GM19324 (cell line): ENCODE measurements at regions not wholly inside any gene's neighbourhood (a gene's known extent, or its start where the extent isn't known, plus 50 kb on each side); places are given as distances from the start of the nearest gene placed in this dataset.

Source experiments
- ATAC-seq: cut with Tn5 transposase; IDR thresholded peaks from one replicate; pipeline ENCODE4 v1.9.1; 2021; ENCODE audit warnings: mild to moderate bottlenecking, moderate library complexity; ENCODE audit not compliant: unreplicated experiment, low FRiP score

DNA sequence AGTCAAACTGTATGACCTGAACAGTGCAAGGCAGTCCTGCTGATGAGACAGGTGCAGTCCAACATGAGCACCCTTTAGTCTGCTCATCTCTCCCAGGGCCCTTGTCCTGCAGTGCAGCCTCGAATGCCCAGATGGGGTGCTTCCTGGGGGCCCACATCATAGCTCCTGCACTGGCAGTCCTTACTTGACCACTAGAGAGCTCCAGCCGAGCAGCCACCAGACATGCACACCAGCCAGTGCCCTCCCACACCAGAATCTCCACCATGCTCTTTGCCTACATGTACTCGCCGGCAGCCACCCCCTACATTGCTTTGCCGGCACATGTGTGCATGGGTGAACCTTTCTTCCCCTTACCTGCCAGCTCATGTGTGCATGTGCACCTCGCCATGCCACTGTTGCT is 188.8 kb upstream of the GULP1 start:
- ATAC-seq, result no peak

DNA sequence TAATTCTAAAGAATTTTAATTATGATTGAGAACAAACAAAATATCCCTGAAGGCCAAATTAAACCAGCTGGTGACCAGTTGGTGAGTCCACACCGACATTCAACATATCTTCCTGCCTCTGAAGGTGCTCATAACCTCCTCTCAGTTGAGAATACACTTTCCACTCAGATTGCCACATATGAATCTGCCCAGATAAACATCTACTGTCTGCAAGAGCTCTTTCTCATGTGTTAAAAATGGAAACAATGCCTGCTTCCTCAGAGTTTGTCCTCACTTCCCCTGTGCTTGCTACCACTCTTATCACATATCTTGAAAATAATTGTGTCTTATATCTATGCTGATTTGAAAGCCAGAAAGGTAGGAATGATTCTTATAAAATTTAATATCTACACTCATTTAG is 177.7 kb upstream of the GULP1 start:
- ATAC-seq, result no peak

DNA sequence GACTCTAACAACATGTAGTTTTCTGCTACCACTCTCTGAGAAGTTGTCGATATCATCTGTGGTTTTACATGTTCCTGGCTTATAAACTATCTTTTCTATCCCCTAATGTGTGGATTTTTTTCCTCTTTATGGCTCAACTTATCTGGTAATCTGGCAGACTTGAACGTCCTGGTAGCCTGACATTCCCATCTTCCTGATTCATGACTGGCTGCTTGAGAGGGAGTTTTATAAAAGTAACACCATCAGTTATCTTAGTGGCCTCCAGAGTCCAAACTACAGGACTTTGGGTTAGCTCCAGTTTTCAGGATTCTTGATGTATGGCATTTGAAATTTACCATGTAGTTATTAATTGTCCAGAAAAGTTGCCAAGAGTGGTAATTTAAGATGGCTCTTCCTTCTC is 174.0 kb upstream of the GULP1 start:
- ATAC-seq, result no peak

DNA sequence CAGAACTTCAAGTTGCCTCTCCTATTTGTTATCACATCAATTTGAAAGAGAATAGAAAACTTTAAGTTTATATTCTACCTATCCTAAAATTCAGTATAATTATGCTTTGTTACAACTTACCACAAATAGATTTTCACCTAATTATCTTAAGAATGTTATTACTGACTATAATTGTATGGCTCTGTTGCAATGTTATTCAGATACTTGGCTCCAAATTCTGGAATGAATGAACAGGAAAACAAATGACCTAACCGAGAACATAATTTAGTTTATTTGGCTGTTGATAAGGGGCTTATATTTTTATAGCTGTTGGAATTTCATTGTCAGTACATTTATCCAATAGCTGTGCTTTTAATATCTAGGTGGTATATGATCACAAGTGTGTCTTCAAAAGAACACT is 173.2 kb upstream of the GULP1 start:
- no peak for ATAC-seq

DNA sequence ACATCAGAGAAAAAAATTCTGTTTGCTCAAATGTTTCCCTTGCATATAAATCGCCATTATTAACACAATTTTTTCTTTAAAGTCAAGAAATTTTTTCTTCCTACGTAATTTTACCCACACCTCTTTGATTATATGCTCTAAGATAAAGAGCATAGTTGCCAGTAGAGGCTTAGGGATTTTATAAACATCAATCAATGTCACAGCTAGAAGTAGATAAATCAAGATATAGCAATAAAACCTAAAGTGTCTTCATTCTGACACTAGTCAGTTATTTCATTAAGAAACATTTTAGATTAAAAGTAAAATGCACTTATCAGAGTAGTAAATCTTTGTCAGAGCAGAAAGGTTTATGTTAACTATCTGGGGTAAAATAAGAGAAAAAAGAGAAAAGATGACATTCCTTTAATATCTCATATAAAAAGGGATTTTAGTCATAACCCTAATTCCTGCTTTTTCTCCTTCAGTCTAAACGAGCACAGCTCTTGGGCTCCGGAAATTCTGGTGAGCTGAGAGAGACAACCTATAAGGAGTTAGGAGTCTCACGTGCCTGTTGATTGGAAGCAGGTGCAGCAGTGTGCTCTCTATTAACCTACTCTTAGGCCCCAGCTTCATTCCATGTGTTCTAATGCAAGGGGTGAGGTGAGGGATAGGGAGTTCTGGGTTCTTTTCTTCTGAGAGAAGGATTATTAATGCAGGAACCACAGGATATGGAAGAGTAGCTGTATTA is 172.4 kb upstream of the GULP1 start:
- ATAC-seq, result no peak

DNA sequence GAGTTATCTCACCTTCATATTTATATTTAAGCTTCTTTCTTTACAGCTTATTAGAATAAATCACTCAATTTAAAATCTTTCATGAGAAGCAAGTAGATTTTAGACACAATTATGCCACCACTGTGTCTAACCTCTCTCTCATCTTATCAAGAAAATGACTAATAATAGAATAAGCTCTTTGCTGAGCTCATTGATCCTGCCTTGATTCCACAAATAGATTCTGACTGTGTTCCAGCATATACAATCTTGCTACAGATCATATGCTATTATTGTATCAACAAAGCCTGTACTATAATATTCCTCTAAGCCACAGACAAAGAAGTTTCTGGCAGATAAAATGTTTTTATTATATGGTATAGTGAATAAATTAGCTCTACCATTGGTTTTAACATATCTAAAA is 168.7 kb upstream of the GULP1 start:
- no peak for ATAC-seq

DNA sequence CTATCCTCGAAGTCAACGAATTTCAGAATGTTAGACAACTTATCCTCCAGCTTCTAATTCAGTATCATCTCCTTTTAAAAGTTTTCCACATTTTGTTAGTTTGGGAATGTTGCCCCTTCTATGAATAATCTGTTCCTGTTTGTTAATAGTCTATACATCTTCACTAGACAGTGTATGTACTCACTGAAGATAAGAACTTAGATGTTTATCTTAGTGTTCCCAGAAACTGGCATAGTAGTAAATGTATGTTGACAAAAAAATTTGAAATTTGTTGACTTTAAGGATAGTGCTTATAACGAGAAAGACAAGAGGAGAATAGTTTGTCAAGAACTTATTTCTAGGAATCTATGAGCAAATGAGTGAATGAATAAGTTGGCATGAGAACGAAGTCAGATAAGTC is 162.0 kb upstream of the GULP1 start:
- ATAC-seq, result no peak

DNA sequence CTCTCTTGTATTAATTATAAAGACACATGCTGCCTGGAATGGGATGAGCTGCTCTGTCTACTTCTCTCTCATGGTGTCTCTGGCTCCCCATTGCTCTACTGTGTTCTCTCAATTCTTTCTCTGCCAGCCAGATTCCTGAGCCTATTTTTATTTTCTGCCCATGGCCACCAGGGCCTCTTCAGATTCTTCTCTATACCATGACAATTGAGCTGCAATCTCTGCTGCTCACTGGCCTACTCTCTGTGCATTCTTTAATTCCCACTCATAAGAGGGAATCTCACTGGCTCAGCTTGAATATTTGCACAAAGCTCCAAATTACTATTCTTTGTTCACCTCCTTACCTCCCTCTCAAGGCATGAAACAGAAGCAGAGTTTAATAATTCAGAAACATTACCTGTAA is 161.4 kb upstream of the GULP1 start:
- no peak for ATAC-seq

DNA sequence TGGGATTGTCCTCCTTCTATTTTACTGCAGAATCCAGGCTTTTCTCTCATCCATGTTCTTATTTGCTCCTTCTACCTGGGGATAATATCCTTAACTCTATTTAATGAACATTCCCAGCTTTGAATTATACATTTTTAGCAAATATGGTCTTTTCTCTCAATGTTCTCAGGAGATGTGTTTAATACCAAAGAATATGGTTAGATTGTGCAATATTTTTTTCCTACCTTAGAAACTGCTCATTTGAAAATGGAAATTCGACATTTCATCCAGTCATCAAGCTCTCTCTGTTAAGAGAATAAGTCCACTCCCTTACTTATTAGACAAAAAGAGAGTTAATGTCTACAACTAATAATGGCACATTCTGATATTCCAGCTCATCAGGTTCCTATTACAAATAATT is 160.4 kb upstream of the GULP1 start:
- ATAC-seq, result no peak

DNA sequence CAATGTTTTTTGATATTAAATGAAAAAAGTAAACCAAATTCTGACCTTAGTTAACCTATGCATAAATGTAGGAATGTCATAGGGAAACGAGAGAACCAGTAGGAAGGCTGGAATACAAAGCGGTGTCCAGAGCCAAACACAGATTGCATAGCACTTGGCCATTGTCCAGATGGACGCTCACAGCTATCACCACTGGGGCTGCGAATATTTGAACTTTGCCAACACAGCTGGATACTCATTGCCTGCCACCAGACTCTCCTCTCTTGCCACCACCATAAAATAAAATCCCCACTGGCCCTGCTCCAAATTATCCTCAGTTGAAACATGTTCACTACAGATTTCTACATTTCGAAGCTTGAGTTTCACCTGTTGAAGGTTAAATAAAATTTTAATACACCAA is 159.3 kb upstream of the GULP1 start:
- no peak for ATAC-seq

DNA sequence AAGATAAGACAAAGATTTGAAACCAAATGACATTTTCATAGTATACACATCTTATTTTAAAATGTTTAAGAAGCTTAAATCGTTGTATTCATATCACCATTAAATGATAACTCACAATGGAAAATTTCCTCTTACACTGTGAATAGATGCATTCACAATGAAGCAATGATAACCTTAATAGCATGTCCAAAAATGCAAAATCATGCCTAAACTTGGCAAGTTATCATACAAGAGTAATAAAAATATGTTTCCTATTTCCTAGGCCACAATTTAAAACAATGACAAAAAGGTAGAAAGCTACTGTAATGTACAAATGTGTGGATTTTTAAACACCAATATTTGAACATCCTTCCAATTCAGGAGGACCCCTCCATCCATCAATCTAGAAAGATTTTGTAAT is 157.4 kb upstream of the GULP1 start:
- no peak for ATAC-seq

DNA sequence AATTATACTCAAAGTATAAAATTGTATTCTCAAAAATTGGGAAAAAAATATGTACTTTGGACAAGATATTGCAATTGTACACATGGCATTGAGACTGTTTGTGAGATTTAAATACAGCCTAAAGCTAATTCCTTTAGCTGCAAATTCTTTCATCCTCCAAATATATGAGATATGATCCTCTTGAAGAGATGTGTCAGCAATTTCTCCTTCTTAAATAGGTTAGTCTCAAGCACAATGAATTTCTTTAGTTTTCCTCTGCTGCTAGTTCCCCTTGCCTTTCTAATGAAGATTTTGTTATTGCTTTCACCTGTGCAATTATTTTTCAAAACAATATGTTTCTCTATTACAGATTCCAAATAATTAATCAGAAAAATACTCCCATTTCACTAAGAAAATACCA is 153.4 kb upstream of the GULP1 start:
- ATAC-seq, result no peak

DNA sequence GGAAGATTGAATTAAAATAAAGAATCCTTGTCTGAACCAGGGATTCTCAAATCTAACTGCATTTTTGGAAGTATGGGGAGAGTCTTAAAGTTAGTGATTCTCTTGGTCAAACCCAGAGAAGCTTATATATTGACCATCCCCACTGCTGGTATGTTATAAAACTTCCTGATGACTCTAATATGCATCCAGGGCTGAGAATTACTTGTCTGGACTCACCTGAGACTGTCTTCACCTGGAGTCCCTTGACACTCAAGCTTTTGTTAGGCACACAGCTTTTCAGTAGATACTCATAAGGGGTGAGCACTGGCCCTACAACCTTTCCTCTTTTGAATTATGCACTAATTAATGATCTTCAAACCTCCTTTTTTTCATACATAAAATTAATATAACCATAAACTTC is 149.6 kb upstream of the GULP1 start:
- ATAC-seq, result no peak

DNA sequence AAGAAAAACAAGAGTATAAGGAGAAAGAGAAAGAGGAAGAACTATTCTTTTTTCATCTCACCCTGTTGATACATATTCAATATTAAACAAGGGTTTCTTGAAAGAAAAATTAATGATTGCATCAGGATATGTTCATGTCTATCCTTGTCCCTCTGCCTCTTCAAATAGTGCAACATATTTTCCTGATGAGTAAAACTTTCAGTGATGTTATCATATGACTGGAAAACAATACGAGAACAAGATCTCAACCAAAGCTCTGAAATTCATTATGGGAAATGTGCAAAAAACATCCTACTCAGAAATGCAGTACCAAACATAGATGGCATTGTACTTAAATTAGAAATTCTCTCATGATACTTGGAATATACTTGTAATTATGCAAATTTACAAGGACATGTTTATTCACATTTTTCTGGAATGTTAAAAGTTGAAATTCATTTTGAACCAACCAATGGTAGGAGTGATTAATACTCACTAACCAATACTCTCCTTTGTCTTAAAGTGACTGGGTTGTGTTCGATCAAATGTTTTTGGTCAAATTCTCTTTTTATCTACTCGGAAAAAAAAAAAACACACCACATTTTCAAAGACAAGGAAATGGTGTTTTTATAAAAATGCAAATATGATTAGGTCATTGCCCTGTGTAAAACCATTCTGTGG is 148.9 kb upstream of the GULP1 start:
- ATAC-seq, result no peak

DNA sequence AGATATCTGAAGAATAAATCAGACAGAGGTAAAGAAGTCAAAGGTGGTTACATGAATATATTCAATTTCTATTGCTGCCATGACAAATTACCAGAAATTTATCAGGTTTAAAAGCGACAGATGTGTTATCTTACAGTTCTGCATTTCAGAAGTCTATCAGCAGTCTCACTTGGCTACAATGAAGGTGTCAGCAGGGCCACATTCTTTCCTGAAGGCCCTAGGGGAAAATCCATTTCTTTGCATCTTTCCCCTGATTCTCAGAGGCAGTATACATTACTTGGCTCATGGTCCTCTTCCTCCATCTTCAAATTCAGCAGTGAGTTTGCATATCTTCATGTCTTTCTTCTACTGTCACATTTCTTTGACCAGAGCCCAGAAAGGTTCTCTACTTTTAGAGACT is 145.8 kb upstream of the GULP1 start:
- no peak for ATAC-seq

DNA sequence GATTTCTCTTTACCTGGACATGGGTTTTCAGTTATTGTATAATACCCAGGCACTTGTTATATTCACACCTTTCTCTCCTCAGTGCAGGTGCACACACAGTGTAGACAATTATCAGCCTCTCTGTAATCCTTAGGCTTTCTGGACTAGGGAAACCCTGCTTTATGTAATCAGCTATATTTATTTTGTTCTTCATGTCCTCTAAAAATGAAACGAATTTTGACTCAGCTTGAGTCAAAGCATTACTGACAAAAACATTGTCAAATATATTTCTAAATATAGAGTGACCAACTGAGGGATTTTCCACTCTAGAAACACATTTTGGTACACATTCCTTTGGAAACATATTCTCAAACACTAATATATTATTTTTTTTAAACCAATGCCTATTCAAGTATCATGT is 144.8 kb upstream of the GULP1 start:
- no peak for ATAC-seq

DNA sequence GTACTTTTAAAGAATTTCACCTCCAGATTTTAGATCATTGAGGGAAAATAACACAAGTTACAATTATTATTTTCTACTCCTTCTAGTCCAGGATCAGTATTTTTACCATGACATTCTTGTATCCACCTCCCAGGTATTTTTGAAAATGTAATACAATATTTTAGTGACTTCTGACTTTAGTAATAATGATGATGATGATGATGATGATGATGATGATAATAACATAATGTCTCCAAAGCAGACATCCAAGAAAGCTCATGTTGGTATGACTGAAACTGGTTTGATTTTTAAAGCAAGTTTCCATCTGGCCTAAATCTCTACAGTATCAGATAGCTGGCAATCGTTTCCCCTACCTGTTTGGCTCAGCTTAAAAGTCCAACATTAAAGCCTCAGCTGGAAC is 140.0 kb upstream of the GULP1 start:
- ATAC-seq, result no peak

DNA sequence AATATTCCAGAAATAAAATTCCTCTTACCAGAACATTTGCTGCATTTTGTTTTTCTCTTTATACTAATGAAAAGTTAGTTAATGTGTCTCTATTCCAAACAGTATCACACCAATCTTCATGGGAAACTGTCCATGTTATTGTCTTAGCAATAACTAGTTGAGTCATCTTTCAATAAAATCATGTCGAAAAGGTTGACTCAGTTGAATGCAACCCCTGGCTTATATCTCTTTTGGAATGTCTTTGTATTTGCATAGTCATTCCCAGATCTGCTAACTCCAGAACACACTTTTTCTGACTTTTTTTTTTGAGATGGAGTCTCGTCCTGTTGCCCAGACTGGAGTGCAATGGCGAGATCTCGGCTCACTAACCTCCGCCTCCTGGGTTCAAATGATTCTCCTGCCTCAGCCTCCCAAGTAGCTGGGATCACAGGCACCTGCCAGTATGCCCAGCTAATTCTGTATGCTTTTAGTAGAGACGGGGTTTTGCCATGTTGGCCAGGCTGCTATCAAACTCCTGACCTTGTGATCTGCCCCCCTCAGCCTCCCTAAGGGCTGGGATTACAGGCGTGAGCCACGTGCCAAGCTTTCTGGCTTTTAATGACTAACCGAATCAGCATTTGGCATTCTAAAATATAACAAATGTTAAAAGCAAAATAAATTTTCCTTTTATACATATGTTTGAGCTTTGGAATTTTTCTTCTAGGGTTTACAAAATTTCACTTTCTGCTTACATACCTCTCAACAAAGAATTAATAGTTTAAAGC is 133.2 kb upstream of the GULP1 start:
- ATAC-seq, result no peak

DNA sequence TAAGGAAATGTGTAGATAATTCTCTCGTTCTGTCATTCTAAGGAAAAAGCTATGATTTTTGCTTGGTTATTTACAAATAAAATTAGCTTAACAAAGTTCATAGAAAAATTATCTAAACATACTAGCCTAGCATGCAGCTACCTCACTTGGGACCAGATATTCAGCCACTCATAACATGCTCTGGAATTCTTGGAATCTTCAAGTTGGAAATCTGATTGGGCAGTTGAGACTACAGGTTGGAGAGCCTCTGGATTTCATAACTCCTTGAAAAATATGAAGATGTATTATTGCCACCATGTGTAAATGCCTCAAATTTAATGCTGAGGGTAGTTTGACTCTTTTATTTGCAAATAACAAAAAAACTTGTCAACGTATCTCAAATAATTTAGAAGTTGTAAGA is 132.2 kb upstream of the GULP1 start:
- no peak for ATAC-seq

DNA sequence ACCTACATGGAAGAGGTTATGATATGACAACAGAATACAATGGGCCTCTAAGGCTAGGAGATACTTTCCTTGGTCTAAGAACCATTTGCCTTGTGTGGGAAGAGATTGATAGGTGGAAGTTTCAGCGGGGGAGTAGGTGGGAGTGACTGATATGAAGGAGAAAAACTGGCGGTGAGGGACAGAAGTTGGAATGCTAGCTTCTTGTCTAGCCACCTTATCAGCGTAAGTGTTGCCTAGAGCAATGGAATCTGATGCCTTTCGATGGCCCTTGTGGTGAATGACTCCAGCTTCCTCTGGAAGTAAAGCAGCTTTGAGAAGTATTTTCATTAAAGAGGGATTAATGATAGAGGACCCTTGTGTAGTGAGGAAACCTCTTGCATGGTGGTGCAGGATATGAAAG is 121.3 kb upstream of the GULP1 start:
- no peak for ATAC-seq

DNA sequence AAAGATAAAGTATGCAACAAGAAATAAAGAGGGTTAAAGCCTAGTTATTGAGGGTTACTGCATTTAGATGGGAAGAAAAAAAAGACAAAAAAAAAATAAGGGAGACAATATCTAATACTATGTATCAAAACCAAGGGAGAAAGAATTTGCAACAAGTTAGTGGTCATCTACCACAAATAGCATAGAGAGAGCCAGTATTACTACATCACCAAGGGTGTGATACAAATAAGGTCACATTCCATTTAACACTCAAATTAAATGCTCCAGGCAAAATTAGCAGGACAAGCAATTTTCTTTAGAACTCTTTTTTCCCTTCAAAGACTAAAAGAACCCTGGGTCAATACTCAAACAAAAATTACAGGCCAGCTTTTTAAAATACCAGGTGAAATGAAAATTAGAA is 115.1 kb upstream of the GULP1 start:
- ATAC-seq, result no peak
